Cardiac muscle cell (in vitro differentiated cells and primary cell): ENCODE measurements at regions not wholly inside any gene's neighbourhood (a gene's known extent, or its start where the extent isn't known, plus 50 kb on each side); places are given as distances from the start of the nearest gene placed in this dataset.
A peak's percentile ranks its signal among the peaks of the same experiment; 100 is the strongest.

Experiments
- DNase-seq, 2 donors: peaks; one replicate each; pipeline versions ENCODE4 v3.0.0 to v3.0.0-alpha.2; 2010 to 2017; ENCODE audit warnings: low read depth in 1 of 2, low spot score in 1 of 2
- H3K27ac ChIP-seq: fragments of 200-600 bp; sonication (generic); 2 replicates; pipeline ENCODE4 v1.5.1; 2016
- H3K27me3 ChIP-seq: fragments of 200-600 bp; sonication (generic); 2 replicates; pipeline ENCODE4 v1.6.0; 2016; ENCODE audit warnings: control low read depth
- H3K36me3 ChIP-seq: fragments of 200-600 bp; sonication (generic); 2 replicates; pipeline ENCODE4 v1.5.1; 2016; ENCODE audit warnings: control low read depth
- H3K4me1 ChIP-seq: fragments of 200-600 bp; sonication (generic); 2 replicates; pipeline ENCODE4 v1.8.1; 2017; ENCODE audit warnings: low read depth, mild to moderate bottlenecking, mixed run types
- H3K4me3 ChIP-seq: fragments of 200-600 bp; sonication (generic); 2 replicates; pipeline ENCODE4 v1.5.1; 2016; ENCODE audit warnings: mild to moderate bottlenecking
- H3K9me3 ChIP-seq: fragments of 200-600 bp; sonication (generic); 2 replicates; pipeline ENCODE4 v1.5.1; 2017; ENCODE audit warnings: low read depth, mild to moderate bottlenecking, control low read depth
- TF ChIP-seq, protein P1 (sequence below): IDR thresholded peaks from 2 replicates; pipeline ENCODE4 v1.5.1; 2012; ENCODE audit warnings: low read depth, mild to moderate bottlenecking, low read length

GRCh38 chr13:87872813-87873212 is 201.6 kb downstream of the SLITRK5 start:
- TF ChIP-seq, protein P1, sequence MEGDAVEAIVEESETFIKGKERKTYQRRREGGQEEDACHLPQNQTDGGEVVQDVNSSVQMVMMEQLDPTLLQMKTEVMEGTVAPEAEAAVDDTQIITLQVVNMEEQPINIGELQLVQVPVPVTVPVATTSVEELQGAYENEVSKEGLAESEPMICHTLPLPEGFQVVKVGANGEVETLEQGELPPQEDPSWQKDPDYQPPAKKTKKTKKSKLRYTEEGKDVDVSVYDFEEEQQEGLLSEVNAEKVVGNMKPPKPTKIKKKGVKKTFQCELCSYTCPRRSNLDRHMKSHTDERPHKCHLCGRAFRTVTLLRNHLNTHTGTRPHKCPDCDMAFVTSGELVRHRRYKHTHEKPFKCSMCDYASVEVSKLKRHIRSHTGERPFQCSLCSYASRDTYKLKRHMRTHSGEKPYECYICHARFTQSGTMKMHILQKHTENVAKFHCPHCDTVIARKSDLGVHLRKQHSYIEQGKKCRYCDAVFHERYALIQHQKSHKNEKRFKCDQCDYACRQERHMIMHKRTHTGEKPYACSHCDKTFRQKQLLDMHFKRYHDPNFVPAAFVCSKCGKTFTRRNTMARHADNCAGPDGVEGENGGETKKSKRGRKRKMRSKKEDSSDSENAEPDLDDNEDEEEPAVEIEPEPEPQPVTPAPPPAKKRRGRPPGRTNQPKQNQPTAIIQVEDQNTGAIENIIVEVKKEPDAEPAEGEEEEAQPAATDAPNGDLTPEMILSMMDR: no peak
- Histone ChIP-seq H3K4me1 (no peaks in the 10 kb centered on the region), H3K27me3 (no peaks in the 10 kb centered on the region), H3K27ac (no peak overlapping the region), H3K36me3 (no peaks in the 10 kb centered on the region), H3K9me3 (no peaks in the 10 kb centered on the region), H3K4me3 (no peak overlapping the region)
- no peak for DNase-seq

GRCh38 chr13:87877477-87877876 is 206.3 kb downstream of the SLITRK5 start:
- Histone ChIP-seq H3K27me3 (no peaks in the 10 kb centered on the region), H3K27ac (no peak overlapping the region), H3K4me1 (no peaks in the 10 kb centered on the region), H3K9me3 (no peaks in the 10 kb centered on the region), H3K36me3 (no peaks in the 10 kb centered on the region), H3K4me3 (no peak overlapping the region)
- DNase-seq: no peak
- TF ChIP-seq, protein P1: no peak

DNA sequence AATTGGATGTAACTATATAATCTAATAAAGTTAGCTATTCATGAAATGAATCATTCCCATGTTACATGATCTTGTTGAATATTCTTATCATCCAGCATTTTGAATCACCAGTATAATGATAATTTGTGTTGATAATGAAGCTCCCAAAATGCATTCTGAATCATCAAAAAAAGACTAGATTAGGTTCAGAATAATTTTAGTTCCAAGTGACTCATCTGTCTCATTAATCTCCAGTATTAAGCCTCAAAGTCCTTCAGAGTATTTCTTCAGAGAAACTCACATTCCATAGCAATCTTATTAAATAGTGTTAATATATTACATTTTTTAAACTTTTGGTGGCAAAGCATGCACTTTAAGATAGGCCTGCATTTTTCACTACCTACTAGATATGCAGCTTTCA is 207.5 kb downstream of the SLITRK5 start:
- Histone ChIP-seq H3K36me3 (no peaks in the 10 kb centered on the region), H3K9me3 (no peaks in the 10 kb centered on the region), H3K4me1 (no peaks in the 10 kb centered on the region), H3K27ac (no peak overlapping the region), H3K4me3 (no peak overlapping the region), H3K27me3 (no peaks in the 10 kb centered on the region)
- TF ChIP-seq, protein P1: no peak
- DNase-seq: peak in 1 of 2 donors; percentile 2

- H3K9me3 ChIP-seq: no peaks in the 10 kb centered on the region
- no peaks in the 10 kb centered on the region for H3K27me3 ChIP-seq
- no peaks in the 10 kb centered on the region for H3K4me1 ChIP-seq
- TF ChIP-seq, protein P1: no peak
- no peak overlapping the region for H3K4me3 ChIP-seq
- H3K27ac ChIP-seq: no peak overlapping the region
- peak; percentile 22 to 24 for DNase-seq
- H3K36me3 ChIP-seq: no peaks in the 10 kb centered on the region
These were observed 213.7 kb downstream of the SLITRK5 start for GRCh38 chr13:87884884-87885283.

DNA sequence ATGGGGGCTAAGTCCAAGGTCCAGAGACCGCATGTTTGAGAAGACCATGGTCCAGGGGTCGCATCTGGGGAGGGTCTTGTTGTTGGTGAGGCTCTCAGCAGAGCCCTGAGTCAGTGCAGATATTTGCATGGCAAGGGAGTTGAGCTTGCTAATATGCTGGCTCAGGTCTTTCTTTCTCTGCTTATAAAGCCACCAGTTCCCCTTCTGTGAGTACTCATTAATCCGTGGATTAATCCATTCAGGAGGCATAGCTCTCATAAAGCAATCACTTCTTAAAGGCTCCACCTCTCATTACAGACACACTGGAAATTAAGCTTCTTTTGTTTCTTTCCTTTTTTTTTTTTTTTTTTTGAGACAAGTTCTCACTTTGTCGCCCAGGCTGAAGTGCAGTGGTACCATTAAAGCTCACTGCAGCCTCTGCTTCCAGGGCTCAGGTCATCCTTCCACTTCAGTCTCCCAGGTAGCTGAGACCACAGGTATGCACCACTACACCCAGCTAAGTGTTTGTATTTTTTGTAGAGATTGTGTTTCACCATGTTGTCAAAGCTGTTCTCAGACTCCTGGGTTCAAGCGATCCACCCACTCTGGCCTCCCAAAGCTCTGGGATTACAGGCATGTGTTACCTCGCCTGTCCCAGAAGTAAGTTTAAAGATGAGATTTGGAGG is 216.4 kb downstream of the SLITRK5 start:
- Histone ChIP-seq H3K36me3 (no peaks in the 10 kb centered on the region), H3K9me3 (no peaks in the 10 kb centered on the region)
- TF ChIP-seq, protein P1: no peak

More for the DNA sequence above, 216.4 kb downstream of the SLITRK5 start:
- H3K4me3 ChIP-seq: no peak overlapping the region
- no peaks in the 10 kb centered on the region for H3K27me3 ChIP-seq
- no peak for DNase-seq
- no peaks in the 10 kb centered on the region for H3K4me1 ChIP-seq
- no peak overlapping the region for H3K27ac ChIP-seq
